ENCODE measurements at regions not wholly inside any gene's neighbourhood (a gene's known extent, or its start where the extent isn't known, plus 50 kb on each side); places are given as distances from the start of the nearest gene placed in this dataset.

GRCh38 chr20:4609511-4609910, 76.7 kb upstream of the PRNP start:
- TF ChIP-seq RBBP5 (conservative IDR thresholded peaks at IDR 0.05): no peak
- no peak for TF ChIP-seq CTCF (IDR thresholded peaks at IDR 0.05 in 2 of 3, conservative IDR thresholded peaks at IDR 0.05 in 1 of 3; ENCODE audit: control insufficient read depth in 2 of 3, extremely low read depth in 1 of 3, insufficient read depth in 1 of 3, low read depth in 3 of 3, low read length in 3 of 3)
- TF ChIP-seq SUPT20H (IDR thresholded peaks at IDR 0.05; ENCODE audit: borderline replicate concordance, control insufficient read depth, low read depth, low read length): no peak
- TF ChIP-seq NR2C1 (IDR thresholded peaks at IDR 0.05): no peak
- TF ChIP-seq ATF3 (IDR thresholded peaks at IDR 0.05; ENCODE audit: borderline replicate concordance, extremely low read depth, low read depth, low read length): no peak
- no peak for TF ChIP-seq SMC3 (IDR thresholded peaks at IDR 0.05; ENCODE audit: borderline replicate concordance, low read length)
- no peak for TF ChIP-seq EP300 (IDR thresholded peaks at IDR 0.05; ENCODE audit: borderline replicate concordance in 1 of 2, control insufficient read depth in 1 of 2, low read depth in 2 of 2, low read length in 2 of 2)
- TF ChIP-seq STAT1 (conservative IDR thresholded peaks at IDR 0.05): no peak
- no peak for TF ChIP-seq EZH2 (IDR thresholded peaks at IDR 0.05; ENCODE audit: borderline replicate concordance, control insufficient read depth, low read depth, low read length)
- no peak for TF ChIP-seq SP1 (IDR thresholded peaks at IDR 0.05; ENCODE audit: low read depth, low read length)

All from GM12878 (cell line).